ENCODE measurements at regions not wholly inside any gene's neighbourhood (a gene's known extent, or its start where the extent isn't known, plus 50 kb on each side); places are given as distances from the start of the nearest gene placed in this dataset.

GRCh38 chr15:47551079-47551478 lies 166.2 kb upstream of the SEMA6D start:
- H3K27ac ChIP-seq = no peak overlapping the region
- TF ChIP-seq ZFX (IDR thresholded peaks at IDR 0.05; ENCODE audit: borderline replicate concordance) = no peak
- TF ChIP-seq CTCF (IDR thresholded peaks at IDR 0.05) = 0 out of 2 replicates have a peak, but pooled peaks have one; percentile 21

GRCh38 chr15:47551546-47551945 lies 165.8 kb upstream of the SEMA6D start:
- no peak for TF ChIP-seq ZFX (IDR thresholded peaks at IDR 0.05; ENCODE audit: borderline replicate concordance)
- TF ChIP-seq CTCF (IDR thresholded peaks at IDR 0.05) = no peak
- no peak overlapping the region for H3K27ac ChIP-seq

- TF ChIP-seq ZFX (IDR thresholded peaks at IDR 0.05; ENCODE audit: borderline replicate concordance) (no peak), CTCF (IDR thresholded peaks at IDR 0.05) (no peak)
Measured at GRCh38 chr15:47552978-47553608, 164.2 kb upstream of the SEMA6D start.

GRCh38 chr15:47553947-47554346 lies 163.4 kb upstream of the SEMA6D start:
- H3K27ac ChIP-seq = no peak overlapping the region
- TF ChIP-seq CTCF (IDR thresholded peaks at IDR 0.05) = no peak
- no peak for TF ChIP-seq ZFX (IDR thresholded peaks at IDR 0.05; ENCODE audit: borderline replicate concordance)

More at GRCh38 chr15:47552978-47553608, 164.2 kb upstream of the SEMA6D start:
- no peak overlapping the region for H3K27ac ChIP-seq

GRCh38 chr15:47561102-47561501 lies 156.2 kb upstream of the SEMA6D start:
- H3K27ac ChIP-seq = no peak overlapping the region
- TF ChIP-seq CTCF (IDR thresholded peaks at IDR 0.05) (no peak), ZFX (IDR thresholded peaks at IDR 0.05; ENCODE audit: borderline replicate concordance) (no peak)

GRCh38 chr15:47565949-47566348 lies 151.4 kb upstream of the SEMA6D start:
- TF ChIP-seq ZFX (IDR thresholded peaks at IDR 0.05; ENCODE audit: borderline replicate concordance) (no peak), CTCF (IDR thresholded peaks at IDR 0.05) (no peak)
- no peak overlapping the region for H3K27ac ChIP-seq

- H3K27ac ChIP-seq = no peak overlapping the region
- no peak for TF ChIP-seq ZFX (IDR thresholded peaks at IDR 0.05; ENCODE audit: borderline replicate concordance)
- TF ChIP-seq CTCF (IDR thresholded peaks at IDR 0.05) = no peak
Measured at GRCh38 chr15:47566610-47567009, 150.7 kb upstream of the SEMA6D start.
